ENCODE measurements at regions not wholly inside any gene's neighbourhood (a gene's known extent, or its start where the extent isn't known, plus 50 kb on each side); places are given as distances from the start of the nearest gene placed in this dataset.

DNA sequence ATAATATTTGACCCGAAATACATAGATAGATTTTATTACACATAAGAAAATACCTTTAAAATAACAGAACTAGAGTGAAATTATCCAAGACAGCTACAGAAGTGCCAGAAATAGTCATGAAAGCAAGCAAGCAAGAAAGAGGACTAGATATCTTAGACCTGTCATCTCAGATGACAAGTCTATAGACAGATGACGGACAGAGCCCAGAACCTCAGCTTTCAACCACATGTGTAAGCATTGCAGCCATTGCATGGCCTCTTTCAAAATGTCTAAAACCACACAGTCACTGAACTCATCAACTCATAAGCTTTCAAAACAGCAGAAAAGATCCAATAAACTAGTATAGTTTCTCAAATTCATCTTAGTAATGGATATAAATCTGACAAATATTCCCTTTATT, 59.8 kb upstream of the FHIT start:
- ChIA-PET CTCF (no interaction called here), POLR2A (interaction anchor here in 1 of 2 donors (0.6 kb wide), 1 partner anchor 26 kb away, joined by 4 read pairs; no protein-coding TSS in a partner anchor)
- ATAC-seq (replicated peaks in 1 of 4): no peak
- Histone ChIP-seq H3K4me3 (ENCODE audit: control insufficient read depth in 1 of 2, extremely low read depth in 1 of 2, low read length in 1 of 2) (no peak overlapping the region), H3K36me3 (ENCODE audit: control insufficient read depth in 2 of 2, extremely low read depth in 1 of 2, insufficient read depth in 1 of 2, low read length in 1 of 2) (no peaks in the 10 kb centered on the region), H3K27ac (ENCODE audit: low read length) (no peak overlapping the region), H3K9me3 (no peaks in the 10 kb centered on the region), H3K4me1 (ENCODE audit: control insufficient read depth in 1 of 2, extremely low read depth in 1 of 2, insufficient read depth in 2 of 2, low read length in 2 of 2) (no peaks in the 10 kb centered on the region), H3K27me3 (replicated peaks in 1 of 2; ENCODE audit: control insufficient read depth in 2 of 2, extremely low read depth in 1 of 2, insufficient read depth in 2 of 2, low read length in 1 of 2) (peaks cover 0 to 3% of the 10 kb centered on the region in 2 experiments)
- no peak overlapping the region for H3K27ac Mint-ChIP-seq
- no peak for DNase-seq
- H3K4me1 Mint-ChIP-seq: no peaks in the 10 kb centered on the region
- H3K9me3 Mint-ChIP-seq: no peaks in the 10 kb centered on the region
- WGBS (ENCODE audit: insufficient coverage): no CpG with 5 or more reads among the region's 2 CpGs
- H3K4me3 Mint-ChIP-seq: no peak overlapping the region
- peaks cover 6 to 17% of the 10 kb centered on the region in 2 donors for H3K27me3 Mint-ChIP-seq
- H3K36me3 Mint-ChIP-seq: no peaks in the 10 kb centered on the region

DNA sequence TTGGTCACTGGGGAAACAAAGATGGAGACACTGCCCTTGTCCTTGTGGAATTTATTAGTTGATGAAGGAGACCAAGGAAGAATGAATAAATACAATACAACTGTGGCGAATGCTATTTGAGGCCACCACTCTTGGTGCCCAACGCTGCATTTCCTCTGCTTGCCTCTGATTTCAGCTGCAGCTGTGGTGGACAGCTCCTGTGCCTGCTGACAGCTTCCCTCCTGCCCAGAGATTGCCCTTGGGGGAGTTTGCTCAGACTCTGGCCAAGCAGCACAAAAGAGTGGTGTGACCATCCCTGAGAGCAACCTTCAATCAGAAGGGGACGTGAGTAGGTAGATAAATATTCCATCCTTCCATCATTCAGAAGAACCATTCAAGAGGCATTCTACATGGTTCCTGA, 64.6 kb upstream of the FHIT start:
- WGBS (ENCODE audit: insufficient coverage): 57% methylated on average over 2 of the region's 3 CpGs
- H3K9me3 ChIP-seq: no peaks in the 10 kb centered on the region
- Mint-ChIP-seq H3K27ac (no peak overlapping the region), H3K36me3 (no peaks in the 10 kb centered on the region), H3K27me3 (peaks cover 12 to 16% of the 10 kb centered on the region in 2 donors), H3K9me3 (no peaks in the 10 kb centered on the region), H3K4me1 (no peaks in the 10 kb centered on the region), H3K4me3 (no peak overlapping the region)
- DNase-seq (no peak), ATAC-seq (replicated peaks in 1 of 4) (no peak)
- peaks cover 6% of the 10 kb centered on the region in 2 experiments for H3K27me3 ChIP-seq (replicated peaks in 1 of 2; ENCODE audit: control insufficient read depth in 2 of 2, extremely low read depth in 1 of 2, insufficient read depth in 2 of 2, low read length in 1 of 2)
- ChIA-PET POLR2A (no interaction called here), CTCF (no interaction called here)
- H3K4me1 ChIP-seq (ENCODE audit: control insufficient read depth in 1 of 2, extremely low read depth in 1 of 2, insufficient read depth in 2 of 2, low read length in 2 of 2): no peaks in the 10 kb centered on the region
- H3K27ac ChIP-seq (ENCODE audit: low read length): no peak overlapping the region
- H3K36me3 ChIP-seq (ENCODE audit: control insufficient read depth in 2 of 2, extremely low read depth in 1 of 2, insufficient read depth in 1 of 2, low read length in 1 of 2): no peaks in the 10 kb centered on the region
- no peak overlapping the region for H3K4me3 ChIP-seq (ENCODE audit: control insufficient read depth in 1 of 2, extremely low read depth in 1 of 2, low read length in 1 of 2)

DNA sequence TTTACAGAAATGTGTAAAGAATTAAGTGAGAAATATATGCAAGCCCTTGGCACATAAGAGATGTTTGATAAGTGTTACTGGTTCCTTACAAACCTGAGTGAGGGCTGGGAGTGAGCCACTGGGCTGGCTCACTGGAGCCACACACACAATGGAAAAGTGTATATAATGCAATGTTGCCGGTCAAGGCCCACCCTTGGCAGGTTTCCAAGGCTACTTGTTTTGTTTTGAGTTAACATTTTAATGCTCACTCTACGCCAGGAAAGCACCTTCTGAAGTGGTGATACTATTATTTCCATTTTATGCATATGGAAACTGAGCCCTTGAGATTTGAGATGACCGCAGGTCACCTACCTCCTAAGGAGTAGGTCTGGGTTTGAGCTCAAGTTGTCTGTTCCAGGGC, 71.8 kb upstream of the FHIT start:
- H3K36me3 Mint-ChIP-seq: no peaks in the 10 kb centered on the region
- Histone ChIP-seq H3K27ac (ENCODE audit: low read length) (no peak overlapping the region), H3K4me3 (ENCODE audit: control insufficient read depth in 1 of 2, extremely low read depth in 1 of 2, low read length in 1 of 2) (no peak overlapping the region), H3K36me3 (ENCODE audit: control insufficient read depth in 2 of 2, extremely low read depth in 1 of 2, insufficient read depth in 1 of 2, low read length in 1 of 2) (no peaks in the 10 kb centered on the region), H3K4me1 (ENCODE audit: control insufficient read depth in 1 of 2, extremely low read depth in 1 of 2, insufficient read depth in 2 of 2, low read length in 2 of 2) (no peaks in the 10 kb centered on the region), H3K27me3 (replicated peaks in 1 of 2; ENCODE audit: control insufficient read depth in 2 of 2, extremely low read depth in 1 of 2, insufficient read depth in 2 of 2, low read length in 1 of 2) (peaks cover 0 to 3% of the 10 kb centered on the region in 2 experiments), H3K9me3 (no peaks in the 10 kb centered on the region)
- H3K27me3 Mint-ChIP-seq: peaks cover 0 to 4% of the 10 kb centered on the region in 2 donors
- no peak for DNase-seq
- no peaks in the 10 kb centered on the region for H3K4me1 Mint-ChIP-seq
- CTCF ChIA-PET: interaction anchor here in 1 of 2 donors (0.7 kb wide), 1 partner anchor 1880 kb away, joined by 4 read pairs; no protein-coding TSS in a partner anchor
- H3K9me3 Mint-ChIP-seq: no peaks in the 10 kb centered on the region
- H3K27ac Mint-ChIP-seq: no peak overlapping the region
- 80% methylated on average over 1 of the region's 3 CpGs for WGBS (ENCODE audit: insufficient coverage)
- POLR2A ChIA-PET: no interaction called here
- ATAC-seq (replicated peaks in 1 of 4): no peak
- no peak overlapping the region for H3K4me3 Mint-ChIP-seq

DNA sequence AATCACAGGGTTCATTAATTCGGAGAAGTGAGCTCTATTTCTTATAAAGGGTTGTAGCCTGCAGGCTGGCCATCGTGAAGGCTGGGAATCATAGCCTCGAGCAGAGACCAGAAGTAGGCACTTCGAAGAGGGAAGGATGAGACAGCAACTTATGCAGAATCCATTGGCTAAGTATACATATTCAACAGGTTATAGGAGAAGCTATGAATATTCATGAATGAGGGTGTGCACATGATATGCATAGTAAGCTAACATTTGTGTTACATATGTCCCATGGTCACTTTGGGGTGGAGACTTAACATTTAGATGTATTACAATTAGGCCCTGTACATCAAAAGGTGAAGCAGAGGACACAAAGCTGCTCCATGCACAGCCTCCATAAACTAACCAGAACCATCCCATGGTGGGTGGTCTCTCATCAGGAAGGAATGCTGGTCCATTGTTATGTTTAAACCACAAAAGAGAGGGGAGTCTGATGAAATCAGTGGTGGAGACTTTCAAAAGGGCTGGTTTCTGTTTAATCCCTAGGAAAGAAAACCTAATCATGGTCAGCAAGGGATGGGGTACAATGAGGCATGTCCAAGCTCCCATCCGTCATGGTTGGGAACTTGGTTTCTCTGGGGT, 80.8 kb upstream of the FHIT start:
- POLR2A ChIA-PET: no interaction called here
- Histone ChIP-seq H3K36me3 (ENCODE audit: control insufficient read depth in 2 of 2, extremely low read depth in 1 of 2, insufficient read depth in 1 of 2, low read length in 1 of 2) (no peaks in the 10 kb centered on the region), H3K4me1 (ENCODE audit: control insufficient read depth in 1 of 2, extremely low read depth in 1 of 2, insufficient read depth in 2 of 2, low read length in 2 of 2) (no peaks in the 10 kb centered on the region), H3K27ac (ENCODE audit: low read length) (no peak overlapping the region), H3K27me3 (replicated peaks in 1 of 2; ENCODE audit: control insufficient read depth in 2 of 2, extremely low read depth in 1 of 2, insufficient read depth in 2 of 2, low read length in 1 of 2) (no peaks in the 10 kb centered on the region), H3K4me3 (ENCODE audit: control insufficient read depth in 1 of 2, extremely low read depth in 1 of 2, low read length in 1 of 2) (no peak overlapping the region), H3K9me3 (no peaks in the 10 kb centered on the region)
- DNase-seq: no peak
- WGBS (ENCODE audit: insufficient coverage): 83% methylated on average over 2 of the region's 5 CpGs
- no peaks in the 10 kb centered on the region for H3K36me3 Mint-ChIP-seq
- ATAC-seq (replicated peaks in 1 of 4): no peak
- H3K27me3 Mint-ChIP-seq: peaks cover 2 to 16% of the 10 kb centered on the region in 2 donors
- H3K4me1 Mint-ChIP-seq: no peaks in the 10 kb centered on the region
- CTCF ChIA-PET: no interaction called here
- peaks cover 0 to 4% (median 0%) of the 10 kb centered on the region in 3 donors for H3K9me3 Mint-ChIP-seq
- no peak overlapping the region for H3K27ac Mint-ChIP-seq
- no peak overlapping the region for H3K4me3 Mint-ChIP-seq

DNA sequence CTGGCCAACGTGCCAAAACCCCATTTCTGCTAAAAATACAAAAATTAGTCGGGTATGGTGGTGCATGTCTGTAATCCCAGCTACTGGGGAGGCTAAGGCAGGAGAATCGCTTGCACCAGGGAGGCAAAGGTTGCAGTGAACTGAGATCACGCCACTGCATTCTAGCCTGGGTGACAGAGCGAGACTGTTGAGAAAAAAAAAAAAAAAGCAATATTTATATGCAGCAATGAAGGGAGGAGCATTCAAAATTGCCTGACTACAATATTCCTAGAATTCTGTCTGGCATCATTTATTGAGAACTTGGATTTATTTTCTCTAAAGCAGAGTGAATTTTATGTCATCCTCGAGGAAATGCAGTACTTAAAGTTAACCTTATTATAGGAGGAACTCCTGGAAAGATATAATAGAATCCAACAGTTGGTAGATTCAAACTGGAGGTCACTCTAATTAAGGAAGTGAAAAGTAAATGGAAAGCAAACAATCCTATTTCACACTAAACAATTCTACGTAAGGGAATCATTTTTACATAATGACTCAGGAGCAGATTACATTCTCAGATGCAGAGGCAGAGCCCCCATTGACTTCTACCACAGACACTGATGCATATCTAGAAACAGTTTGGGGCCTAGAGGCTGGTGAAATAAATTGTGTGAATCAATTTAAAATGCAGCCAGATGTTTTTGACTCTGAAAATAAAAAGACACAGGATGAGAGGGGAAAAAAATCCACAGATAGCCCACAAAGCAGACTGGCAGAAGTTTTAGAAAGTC, 82.1 kb upstream of the FHIT start:
- ATAC-seq (replicated peaks in 1 of 4): no peak
- POLR2A ChIA-PET: no interaction called here
- no CpG with 5 or more reads among the region's 7 CpGs for WGBS (ENCODE audit: insufficient coverage)
- H3K4me3 Mint-ChIP-seq: no peak overlapping the region
- no peaks in the 10 kb centered on the region for H3K36me3 Mint-ChIP-seq
- H3K27me3 ChIP-seq (replicated peaks in 1 of 2; ENCODE audit: control insufficient read depth in 2 of 2, extremely low read depth in 1 of 2, insufficient read depth in 2 of 2, low read length in 1 of 2): no peaks in the 10 kb centered on the region
- CTCF ChIA-PET: no interaction called here
- H3K36me3 ChIP-seq (ENCODE audit: control insufficient read depth in 2 of 2, extremely low read depth in 1 of 2, insufficient read depth in 1 of 2, low read length in 1 of 2): no peaks in the 10 kb centered on the region
- H3K4me1 Mint-ChIP-seq: no peaks in the 10 kb centered on the region
- H3K27ac Mint-ChIP-seq: no peak overlapping the region
- peaks cover 2 to 16% of the 10 kb centered on the region in 2 donors for H3K27me3 Mint-ChIP-seq
- no peak for DNase-seq
- no peak overlapping the region for H3K4me3 ChIP-seq (ENCODE audit: control insufficient read depth in 1 of 2, extremely low read depth in 1 of 2, low read length in 1 of 2)
- peaks cover 0 to 4% (median 0%) of the 10 kb centered on the region in 3 donors for H3K9me3 Mint-ChIP-seq
- H3K4me1 ChIP-seq (ENCODE audit: control insufficient read depth in 1 of 2, extremely low read depth in 1 of 2, insufficient read depth in 2 of 2, low read length in 2 of 2): no peaks in the 10 kb centered on the region
- H3K9me3 ChIP-seq: no peaks in the 10 kb centered on the region
- no peak overlapping the region for H3K27ac ChIP-seq (ENCODE audit: low read length)

DNA sequence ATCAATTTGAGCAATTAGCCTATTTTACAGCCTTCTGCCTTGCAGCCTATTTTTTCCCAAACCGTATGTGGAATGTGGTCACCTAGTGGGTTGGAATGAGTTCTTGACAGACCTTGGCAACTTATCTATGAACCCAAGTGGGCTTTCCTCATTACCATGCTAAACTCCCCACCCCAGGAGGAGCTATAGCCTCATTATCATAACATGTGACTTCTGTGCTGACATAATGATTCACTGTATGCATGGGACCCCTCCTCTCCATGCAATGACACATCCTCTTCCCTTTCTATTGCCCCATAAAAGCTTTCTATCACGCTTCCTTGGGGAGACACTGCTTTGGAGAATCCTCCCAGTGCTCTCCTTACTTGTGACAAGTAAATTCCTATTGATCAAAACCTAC, 83.5 kb upstream of the FHIT start:
- Mint-ChIP-seq H3K27me3 (peaks cover 0 to 13% of the 10 kb centered on the region in 2 donors), H3K4me1 (no peaks in the 10 kb centered on the region), H3K9me3 (peaks cover 0 to 4% (median 3%) of the 10 kb centered on the region in 3 donors), H3K27ac (no peak overlapping the region), H3K36me3 (no peaks in the 10 kb centered on the region), H3K4me3 (no peak overlapping the region)
- ChIA-PET CTCF (no interaction called here), POLR2A (no interaction called here)
- WGBS (ENCODE audit: insufficient coverage): no CpG with 5 or more reads among the region's 2 CpGs
- Histone ChIP-seq H3K36me3 (ENCODE audit: control insufficient read depth in 2 of 2, extremely low read depth in 1 of 2, insufficient read depth in 1 of 2, low read length in 1 of 2) (no peaks in the 10 kb centered on the region), H3K27ac (ENCODE audit: low read length) (no peak overlapping the region), H3K9me3 (no peaks in the 10 kb centered on the region), H3K4me3 (ENCODE audit: control insufficient read depth in 1 of 2, extremely low read depth in 1 of 2, low read length in 1 of 2) (no peak overlapping the region), H3K4me1 (ENCODE audit: control insufficient read depth in 1 of 2, extremely low read depth in 1 of 2, insufficient read depth in 2 of 2, low read length in 2 of 2) (no peaks in the 10 kb centered on the region), H3K27me3 (replicated peaks in 1 of 2; ENCODE audit: control insufficient read depth in 2 of 2, extremely low read depth in 1 of 2, insufficient read depth in 2 of 2, low read length in 1 of 2) (no peaks in the 10 kb centered on the region)
- ATAC-seq (replicated peaks in 1 of 4) (no peak), DNase-seq (no peak)
